Panc1 (cell line): ENCODE measurements at regions not wholly inside any gene's neighbourhood (a gene's known extent, or its start where the extent isn't known, plus 50 kb on each side); places are given as distances from the start of the nearest gene placed in this dataset.

Experiments used
- CTCF ChIP-seq: fragments of 450-650 bp; IDR thresholded peaks from 2 replicates; pipeline ENCODE4 v1.5.1; 2017; ENCODE audit warnings: mild to moderate bottlenecking
- SIN3A ChIP-seq: IDR thresholded peaks from 2 replicates; pipeline ENCODE4 v1.6.1; 2012; ENCODE audit warnings: low read depth, mild to moderate bottlenecking, low read length, moderate library complexity, borderline replicate concordance; ENCODE audit not compliant: insufficient read depth

GRCh38 chr15:70530017-70530499, 233.3 kb downstream of the UACA start:
- no peak for TF ChIP-seq CTCF
- no peak for TF ChIP-seq SIN3A
